CD4-positive, alpha-beta T cell (primary cell): ENCODE measurements at regions not wholly inside any gene's neighbourhood (a gene's known extent, or its start where the extent isn't known, plus 50 kb on each side); places are given as distances from the start of the nearest gene placed in this dataset.

Source experiments
- ATAC-seq: fragments of 200-7000 bp; cut with Tn5 transposase; one replicate; pipeline ENCODE4 v1.10.0; 2022; ENCODE audit warnings: mild to moderate bottlenecking; ENCODE audit not compliant: poor library complexity
- CTCF ChIA-PET: fragments of 350-600 bp; sonication (Branson Sonifier 250); formaldehyde crosslinking; loops from one replicate; lab custom pipeline; 2021; ENCODE audit warnings: antibody characterized with exemption, inconsistent platforms; lab: Charles Lee
- POLR2A ChIA-PET: fragments of 350-600 bp; sonication (Branson Sonifier 250); formaldehyde crosslinking; loops from one replicate; lab custom pipeline; 2021; ENCODE audit warnings: antibody characterized with exemption, inconsistent platforms; lab: Charles Lee
- DNase-seq, 14 experiments: peaks; one replicate each; pipeline ENCODE4 v3.0.0-alpha.2; 2013 to 2020; ENCODE audit warnings: mixed read lengths in 2 of 14
- H3K27ac ChIP-seq, 2 donors: one replicate each; pipeline versions ENCODE4 v1.5.1 to v1.7.0; 2013; ENCODE audit warnings: low read length in 2 of 2, low read depth in 1 of 2, mild to moderate bottlenecking in 1 of 2
- H3K27me3 ChIP-seq, 2 experiments: 1 replicate in 1 of 2; 2 replicates in 1 of 2; pipeline versions ENCODE4 v1.6.1 to v1.7.0; 2013; ENCODE audit warnings: low read length in 2 of 2, control low read depth in 1 of 2, mild to moderate bottlenecking in 1 of 2, moderate library complexity in 1 of 2; ENCODE audit not compliant: insufficient read depth in 2 of 2, control insufficient read depth in 1 of 2
- H3K36me3 ChIP-seq: one replicate; pipeline ENCODE4 v1.6.1; 2013; ENCODE audit warnings: low read length, control low read depth; ENCODE audit not compliant: insufficient read depth
- H3K4me1 ChIP-seq: one replicate; pipeline ENCODE4 v1.6.1; 2013; ENCODE audit warnings: low read length, control low read depth; ENCODE audit not compliant: insufficient read depth
- H3K4me3 ChIP-seq: one replicate; pipeline ENCODE4 v1.5.1; 2013; ENCODE audit warnings: mild to moderate bottlenecking, low read length, moderate library complexity
- H3K9me3 ChIP-seq, 2 experiments: 1 replicate in 1 of 2; 2 replicates in 1 of 2; pipeline versions ENCODE4 v1.6.1 to v1.7.0; 2013; ENCODE audit warnings: low read length in 2 of 2, mild to moderate bottlenecking in 2 of 2, control low read depth in 1 of 2, moderate library complexity in 1 of 2; ENCODE audit not compliant: control insufficient read depth in 1 of 2, insufficient read depth in 1 of 2
- H3K27ac Mint-ChIP-seq: one replicate; pipeline ENCODE4 v1.8.0; 2020; ENCODE audit warnings: mixed read lengths
- H3K27me3 Mint-ChIP-seq: one replicate; pipeline ENCODE4 v1.8.0; 2021; ENCODE audit warnings: mixed read lengths
- H3K36me3 Mint-ChIP-seq: one replicate; pipeline ENCODE4 v1.8.0; 2021; ENCODE audit warnings: low read depth, mixed read lengths
- H3K4me1 Mint-ChIP-seq: one replicate; pipeline ENCODE4 v1.8.0; 2021; ENCODE audit warnings: low read depth, mixed read lengths
- H3K4me3 Mint-ChIP-seq: one replicate; pipeline ENCODE4 v1.8.0; 2020; ENCODE audit warnings: mild to moderate bottlenecking, mixed read lengths
- H3K9me3 Mint-ChIP-seq: one replicate; pipeline ENCODE4 v1.8.0; 2020; ENCODE audit warnings: mixed read lengths
- intact Hi-C, 2 experiments: fragments of 100-400 bp; cut with DNase I in 1 of 2; cut with micrococcal nuclease in 1 of 2; formaldehyde crosslinking; loops; one replicate each; pipeline versions ENCODE4 v1.15.1 to v1.9.0; 2023 to 2025; cut with DNase I, micrococcal nuclease
- TF ChIP-seq, protein P1 (sequence below): fragments of 200-600 bp; IDR thresholded peaks from one replicate; pipeline ENCODE4 v1.8.0; 2022; ENCODE audit warnings: antibody characterized with exemption, mild to moderate bottlenecking

DNA sequence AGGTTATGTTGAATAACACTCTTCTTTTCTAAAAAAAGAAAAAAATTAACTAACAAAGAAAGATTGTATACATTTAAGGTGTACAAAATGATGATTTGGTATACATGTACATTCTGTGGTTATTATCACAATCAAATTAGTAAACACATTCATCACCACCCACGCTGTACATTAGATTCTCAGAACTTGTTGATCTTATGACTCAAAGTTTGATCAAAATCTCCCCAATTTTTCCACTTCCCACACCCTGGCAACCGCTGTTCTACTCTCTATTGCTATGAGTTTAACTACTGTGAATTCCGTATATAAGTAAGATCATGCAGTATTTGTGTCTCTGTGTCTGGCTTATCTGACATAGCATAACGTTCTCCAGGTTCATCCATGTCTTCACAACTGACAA lies 469.5 kb upstream of the CHRM3 start:
- H3K4me1 Mint-ChIP-seq = no peaks in the 10 kb centered on the region
- POLR2A ChIA-PET = no interaction called here

DNA sequence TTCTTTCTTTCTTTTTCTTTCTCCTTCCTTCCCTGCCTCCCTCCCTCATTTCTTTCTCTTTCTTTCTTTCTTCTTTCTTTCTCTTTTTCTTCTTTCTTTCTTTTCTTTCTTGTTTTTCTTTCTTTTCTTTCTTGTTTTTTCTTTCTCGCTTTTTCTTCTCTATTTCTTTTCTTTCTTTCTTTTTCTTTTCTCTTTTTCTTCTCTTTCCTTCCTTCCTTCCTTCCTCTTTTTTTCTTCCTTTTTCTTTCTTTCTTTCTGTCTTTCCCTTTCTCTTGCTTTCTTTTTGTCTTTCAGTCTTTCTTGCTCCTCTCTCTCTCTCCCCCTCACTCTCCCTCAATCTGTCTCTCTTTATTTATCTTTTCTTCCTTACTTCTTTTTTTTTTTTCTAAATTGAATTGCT lies 472.0 kb upstream of the CHRM3 start:
- Mint-ChIP-seq H3K4me3 (no peak overlapping the region), H3K36me3 (no peaks in the 10 kb centered on the region), H3K27me3 (no peaks in the 10 kb centered on the region), H3K9me3 (peaks cover 2% of the 10 kb centered on the region), H3K27ac (no peak overlapping the region), H3K4me1 (no peaks in the 10 kb centered on the region)
- TF ChIP-seq, protein P1, sequence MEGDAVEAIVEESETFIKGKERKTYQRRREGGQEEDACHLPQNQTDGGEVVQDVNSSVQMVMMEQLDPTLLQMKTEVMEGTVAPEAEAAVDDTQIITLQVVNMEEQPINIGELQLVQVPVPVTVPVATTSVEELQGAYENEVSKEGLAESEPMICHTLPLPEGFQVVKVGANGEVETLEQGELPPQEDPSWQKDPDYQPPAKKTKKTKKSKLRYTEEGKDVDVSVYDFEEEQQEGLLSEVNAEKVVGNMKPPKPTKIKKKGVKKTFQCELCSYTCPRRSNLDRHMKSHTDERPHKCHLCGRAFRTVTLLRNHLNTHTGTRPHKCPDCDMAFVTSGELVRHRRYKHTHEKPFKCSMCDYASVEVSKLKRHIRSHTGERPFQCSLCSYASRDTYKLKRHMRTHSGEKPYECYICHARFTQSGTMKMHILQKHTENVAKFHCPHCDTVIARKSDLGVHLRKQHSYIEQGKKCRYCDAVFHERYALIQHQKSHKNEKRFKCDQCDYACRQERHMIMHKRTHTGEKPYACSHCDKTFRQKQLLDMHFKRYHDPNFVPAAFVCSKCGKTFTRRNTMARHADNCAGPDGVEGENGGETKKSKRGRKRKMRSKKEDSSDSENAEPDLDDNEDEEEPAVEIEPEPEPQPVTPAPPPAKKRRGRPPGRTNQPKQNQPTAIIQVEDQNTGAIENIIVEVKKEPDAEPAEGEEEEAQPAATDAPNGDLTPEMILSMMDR = peak; percentile 44
- ChIA-PET CTCF (no interaction called here), POLR2A (no interaction called here)
- Histone ChIP-seq H3K9me3 (peaks cover 0 to 5% of the 10 kb centered on the region in 2 experiments), H3K36me3 (no peaks in the 10 kb centered on the region), H3K4me1 (no peaks in the 10 kb centered on the region), H3K27me3 (no peaks in the 10 kb centered on the region), H3K4me3 (no peak overlapping the region), H3K27ac (no peak overlapping the region)
- intact Hi-C loops = no loop called here
- no peak for ATAC-seq
- DNase-seq = no peak

More for the DNA sequence above, 469.5 kb upstream of the CHRM3 start:
- ATAC-seq = no peak
- no peaks in the 10 kb centered on the region for H3K4me1 ChIP-seq
- Mint-ChIP-seq H3K27ac (no peak overlapping the region), H3K27me3 (no peaks in the 10 kb centered on the region), H3K36me3 (no peaks in the 10 kb centered on the region), H3K9me3 (no peaks in the 10 kb centered on the region), H3K4me3 (no peak overlapping the region)
- CTCF ChIA-PET = no interaction called here
- H3K27me3 ChIP-seq = no peaks in the 10 kb centered on the region
- DNase-seq = no peak
- intact Hi-C loops = no loop called here
- H3K36me3 ChIP-seq = no peaks in the 10 kb centered on the region
- H3K27ac ChIP-seq = no peak overlapping the region
- TF ChIP-seq, protein P1 = no peak
- H3K9me3 ChIP-seq = peaks cover 5% of the 10 kb centered on the region in 2 experiments
- no peak overlapping the region for H3K4me3 ChIP-seq

DNA sequence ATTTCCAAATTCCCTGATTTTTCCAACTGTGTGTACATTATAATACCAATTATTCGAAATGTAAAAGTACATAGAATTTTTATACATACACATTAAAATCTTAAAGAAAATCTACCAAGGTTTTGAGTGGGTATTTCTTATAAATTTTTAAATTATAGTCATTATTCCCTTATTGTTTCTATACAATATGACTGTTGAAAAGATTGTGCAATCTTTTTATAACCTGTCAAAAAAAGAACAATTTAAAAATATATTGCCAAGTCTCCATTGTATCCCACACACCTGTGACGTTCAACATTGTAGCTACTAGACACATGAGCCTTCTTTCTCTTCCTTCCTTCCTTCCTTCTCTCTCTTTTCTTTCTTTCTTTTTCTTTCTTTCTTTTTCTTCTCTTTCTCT lies 473.2 kb upstream of the CHRM3 start:
- DNase-seq = no peak
- H3K36me3 ChIP-seq = no peaks in the 10 kb centered on the region
- no peaks in the 10 kb centered on the region for H3K36me3 Mint-ChIP-seq
- peaks cover 0 to 5% of the 10 kb centered on the region in 2 experiments for H3K9me3 ChIP-seq
- H3K4me3 ChIP-seq = no peak overlapping the region
- intact Hi-C loops = no loop called here
- no peak overlapping the region for H3K27ac ChIP-seq
- H3K4me1 Mint-ChIP-seq = no peaks in the 10 kb centered on the region
- no peaks in the 10 kb centered on the region for H3K4me1 ChIP-seq
- H3K9me3 Mint-ChIP-seq = peaks cover 2% of the 10 kb centered on the region
- no peaks in the 10 kb centered on the region for H3K27me3 ChIP-seq
- no peak overlapping the region for H3K27ac Mint-ChIP-seq
- no peak overlapping the region for H3K4me3 Mint-ChIP-seq
- TF ChIP-seq, protein P1 = no peak
- no peaks in the 10 kb centered on the region for H3K27me3 Mint-ChIP-seq
- ChIA-PET POLR2A (no interaction called here), CTCF (no interaction called here)
- ATAC-seq = no peak
